GM18870 (cell line): ENCODE measurements at regions not wholly inside any gene's neighbourhood (a gene's known extent, or its start where the extent isn't known, plus 50 kb on each side); places are given as distances from the start of the nearest gene placed in this dataset.

Experiments
- ATAC-seq: cut with Tn5 transposase; IDR thresholded peaks from one replicate; pipeline ENCODE4 v1.9.1; 2021; ENCODE audit warnings: moderate library complexity; ENCODE audit not compliant: unreplicated experiment

GRCh38 chr14:28057359-28058296 is 709.0 kb upstream of the FOXG1 start:
- no peak for ATAC-seq

- no peak for ATAC-seq
Measured at GRCh38 chr14:28059254-28059653, 707.3 kb upstream of the FOXG1 start.

GRCh38 chr14:28061006-28061405 is 705.6 kb upstream of the FOXG1 start:
- ATAC-seq = no peak

GRCh38 chr14:28077021-28077420 is 689.6 kb upstream of the FOXG1 start:
- ATAC-seq = no peak

- no peak for ATAC-seq
Measured at GRCh38 chr14:28083389-28083788, 683.2 kb upstream of the FOXG1 start.

GRCh38 chr14:28088125-28088524 is 678.5 kb upstream of the FOXG1 start:
- ATAC-seq = no peak

- ATAC-seq = no peak
Measured at GRCh38 chr14:28097585-28097984, 669.0 kb upstream of the FOXG1 start.

- no peak for ATAC-seq
Measured at GRCh38 chr14:28098856-28099255, 667.7 kb upstream of the FOXG1 start.

GRCh38 chr14:28102001-28102400 is 664.6 kb upstream of the FOXG1 start:
- ATAC-seq = no peak

- no peak for ATAC-seq
Measured at GRCh38 chr14:28102814-28103213, 663.8 kb upstream of the FOXG1 start.

GRCh38 chr14:28113311-28113710 is 653.3 kb upstream of the FOXG1 start:
- ATAC-seq = no peak

- ATAC-seq = no peak
Measured at GRCh38 chr14:28116716-28117115, 649.9 kb upstream of the FOXG1 start.

- ATAC-seq = no peak
Measured at GRCh38 chr14:28119849-28120248, 646.7 kb upstream of the FOXG1 start.

- no peak for ATAC-seq
Measured at GRCh38 chr14:28120391-28120790, 646.2 kb upstream of the FOXG1 start.

GRCh38 chr14:28121512-28122297 is 644.9 kb upstream of the FOXG1 start:
- ATAC-seq = no peak

- ATAC-seq = no peak
Measured at GRCh38 chr14:28130610-28131284, 635.8 kb upstream of the FOXG1 start.

- no peak for ATAC-seq
Measured at GRCh38 chr14:28138341-28138740, 628.2 kb upstream of the FOXG1 start.

GRCh38 chr14:28141662-28142061 is 624.9 kb upstream of the FOXG1 start:
- no peak for ATAC-seq

- no peak for ATAC-seq
Measured at GRCh38 chr14:28142400-28143015, 624.1 kb upstream of the FOXG1 start.

- ATAC-seq = no peak
Measured at GRCh38 chr14:28143316-28143715, 623.3 kb upstream of the FOXG1 start.

- no peak for ATAC-seq
Measured at GRCh38 chr14:28151926-28152325, 614.7 kb upstream of the FOXG1 start.
